PC-3 (cell line): ENCODE measurements at regions not wholly inside any gene's neighbourhood (a gene's known extent, or its start where the extent isn't known, plus 50 kb on each side); places are given as distances from the start of the nearest gene placed in this dataset.

Source experiments
- CTCF ChIP-seq: fragments of 300-600 bp; sonication (generic); conservative IDR thresholded peaks from 2 replicates; pipeline ENCODE4 v1.5.1; 2017; ENCODE audit warnings: antibody characterized with exemption, low read depth, mild to moderate bottlenecking, low read length
- EZH2phosphoT487 ChIP-seq: fragments of 300-600 bp; sonication (generic); IDR thresholded peaks from 2 replicates; pipeline ENCODE4 v1.6.1; 2018; ENCODE audit warnings: mild to moderate bottlenecking, antibody characterized with exemption, low read length, borderline replicate concordance

GRCh38 chr3:176798680-176799079, 398.6 kb downstream of the TBL1XR1 start:
- TF ChIP-seq CTCF (no peak), EZH2phosphoT487 (no peak)
